GM19043 (cell line): ENCODE measurements at regions not wholly inside any gene's neighbourhood (a gene's known extent, or its start where the extent isn't known, plus 50 kb on each side); places are given as distances from the start of the nearest gene placed in this dataset.
"Not testable (repeated sequence)": the region's sequence is repeated elsewhere in the genome, so short reads cannot be mapped to it uniquely, and the experiment has no call there.

Experiments
- ATAC-seq: cut with Tn5 transposase; IDR thresholded peaks from one replicate; pipeline ENCODE4 v1.9.1; 2021; ENCODE audit warnings: low read depth; ENCODE audit not compliant: unreplicated experiment

- ATAC-seq: no peak
Observed at GRCh38 chr6:121682666-121683065, 247.2 kb downstream of the GJA1 start.

GRCh38 chr6:121685806-121686205 is 250.4 kb downstream of the GJA1 start:
- not testable (repeated sequence) for ATAC-seq

GRCh38 chr6:121686611-121687023 is 251.2 kb downstream of the GJA1 start:
- no peak for ATAC-seq

- ATAC-seq: no peak
Observed at GRCh38 chr6:121688974-121689373, 253.5 kb downstream of the GJA1 start.

GRCh38 chr6:121691126-121691551 is 255.7 kb downstream of the GJA1 start:
- no peak for ATAC-seq

GRCh38 chr6:121694389-121694788 is 258.9 kb downstream of the GJA1 start:
- ATAC-seq: no peak

- ATAC-seq: no peak
Observed at GRCh38 chr6:121694801-121695251, 259.4 kb downstream of the GJA1 start.

GRCh38 chr6:121695329-121695728 is 259.9 kb downstream of the GJA1 start:
- no peak for ATAC-seq

GRCh38 chr6:121697921-121698320 is 262.5 kb downstream of the GJA1 start:
- ATAC-seq: no peak

GRCh38 chr6:121698617-121699016 is 263.2 kb downstream of the GJA1 start:
- ATAC-seq: no peak

GRCh38 chr6:121703129-121703528 is 267.7 kb downstream of the GJA1 start:
- ATAC-seq: not testable (repeated sequence)

GRCh38 chr6:121711472-121711871 is 276.0 kb downstream of the GJA1 start:
- no peak for ATAC-seq

- ATAC-seq: no peak
Observed at GRCh38 chr6:121717686-121718085, 282.2 kb downstream of the GJA1 start.

GRCh38 chr6:121720867-121721266 is 285.4 kb downstream of the GJA1 start:
- ATAC-seq: not testable (repeated sequence)

GRCh38 chr6:121723623-121724022 is 288.2 kb downstream of the GJA1 start:
- ATAC-seq: no peak

GRCh38 chr6:121724576-121724975 is 289.1 kb downstream of the GJA1 start:
- no peak for ATAC-seq

- no peak for ATAC-seq
Observed at GRCh38 chr6:121726596-121726995, 291.1 kb downstream of the GJA1 start.

GRCh38 chr6:121730616-121731015 is 295.2 kb downstream of the GJA1 start:
- no peak for ATAC-seq

- ATAC-seq: no peak
Observed at GRCh38 chr6:121731381-121731780, 295.9 kb downstream of the GJA1 start.

- ATAC-seq: no peak
Observed at GRCh38 chr6:121732641-121733040, 297.2 kb downstream of the GJA1 start.

- no peak for ATAC-seq
Observed at GRCh38 chr6:121733234-121733633, 297.8 kb downstream of the GJA1 start.

- ATAC-seq: not testable (repeated sequence)
Observed at GRCh38 chr6:121740188-121740587, 304.7 kb downstream of the GJA1 start.

- ATAC-seq: no peak
Observed at GRCh38 chr6:121743691-121744090, 308.2 kb downstream of the GJA1 start.
